GM10266 (cell line): ENCODE measurements at regions not wholly inside any gene's neighbourhood (a gene's known extent, or its start where the extent isn't known, plus 50 kb on each side); places are given as distances from the start of the nearest gene placed in this dataset.

ENCODE experiments used
- DNase-seq: peaks from one replicate; pipeline ENCODE4 v3.0.0; 2012; ENCODE audit errors: extremely low spot score
- CTCF ChIP-seq: IDR thresholded peaks from 2 replicates; pipeline ENCODE4 v1.5.1; 2012; ENCODE audit warnings: mild to moderate bottlenecking, low read depth; ENCODE audit not compliant: control insufficient read depth, insufficient read depth; ENCODE audit errors: missing control alignments

- DNase-seq = no peak
- no peak for TF ChIP-seq CTCF
These were observed 114.0 kb downstream of the CARTPT start for GRCh38 chr5:71832812-71833715.

GRCh38 chr5:71834601-71835000, 115.5 kb downstream of the CARTPT start:
- no peak for DNase-seq
- TF ChIP-seq CTCF = no peak

GRCh38 chr5:71836084-71836483, 117.0 kb downstream of the CARTPT start:
- no peak for TF ChIP-seq CTCF
- DNase-seq = no peak

GRCh38 chr5:71836559-71837112, 117.6 kb downstream of the CARTPT start:
- DNase-seq = no peak
- TF ChIP-seq CTCF = no peak

- TF ChIP-seq CTCF = no peak
- no peak for DNase-seq
These were observed 119.2 kb downstream of the CARTPT start for GRCh38 chr5:71838286-71838685.

- no peak for DNase-seq
- TF ChIP-seq CTCF = no peak
These were observed 120.2 kb downstream of the CARTPT start for GRCh38 chr5:71839096-71839884.
